ENCODE measurements at regions not wholly inside any gene's neighbourhood (a gene's known extent, or its start where the extent isn't known, plus 50 kb on each side); places are given as distances from the start of the nearest gene placed in this dataset.

- ChIA-PET RAD21 (ENCODE audit: low non-redundant PET in 1 of 2, low total read pairs in 2 of 2, uncharacterized antibody in 2 of 2, unreplicated experiment in 2 of 2) (no interaction called here), POLR2A (no interaction called here), CTCF (no interaction called here)
- H3K79me2 ChIP-seq (ENCODE audit: insufficient read depth, low read length): no peaks in the 10 kb centered on the region
- H3K4me3 ChIP-seq (replicated peaks in 1 of 2; ENCODE audit: low read depth in 1 of 2, low read length in 2 of 2): no peak overlapping the region
- no peaks in the 10 kb centered on the region for H3K9me3 ChIP-seq (ENCODE audit: control insufficient read depth in 1 of 2, insufficient read depth in 1 of 2, low read depth in 1 of 2, low read length in 2 of 2)
- H4K20me1 ChIP-seq (ENCODE audit: insufficient read depth): no peaks in the 10 kb centered on the region
- no peak overlapping the region for H3K4me2 ChIP-seq (ENCODE audit: low read length)
- H3K27me3 ChIP-seq (ENCODE audit: insufficient read depth, low read length): no peaks in the 10 kb centered on the region
- H3K36me3 ChIP-seq (ENCODE audit: control insufficient read depth in 1 of 2, insufficient read depth in 2 of 2, low read length in 2 of 2): no peaks in the 10 kb centered on the region
- H3K9me2 ChIP-seq (ENCODE audit: insufficient read depth): no peaks in the 10 kb centered on the region
- H2AFZ ChIP-seq (ENCODE audit: low read depth, low read length, poor library complexity, severe bottlenecking): no peak overlapping the region
- no TSS peak for BruUV-seq (replicated peaks)
- no peak for ATAC-seq
- TF ChIP-seq ZFX (IDR thresholded peaks at IDR 0.05) (no peak), TCF7L2 (IDR thresholded peaks at IDR 0.05; ENCODE audit: borderline replicate concordance, extremely low read depth, insufficient read depth, insufficient read length) (no peak), SRF (IDR thresholded peaks at IDR 0.05; ENCODE audit: low read depth) (no peak), CBX3 (IDR thresholded peaks at IDR 0.05; ENCODE audit: low read depth) (no peak), POLR2A (IDR thresholded peaks at IDR 0.05; ENCODE audit: borderline replicate concordance, extremely low read depth, insufficient read depth, insufficient read length) (no peak), YY1 (IDR thresholded peaks at IDR 0.05; ENCODE audit: extremely low read depth, insufficient replicate concordance, low read depth, low read length) (no peak), ZBTB33 (IDR thresholded peaks at IDR 0.05; ENCODE audit: extremely low read depth, insufficient replicate concordance, low read length) (no peak), ZNF274 (IDR thresholded peaks at IDR 0.05; ENCODE audit: low read depth, low read length) (no peak), EZH2phosphoT487 (IDR thresholded peaks at IDR 0.05; ENCODE audit: borderline replicate concordance) (no peak), ELF1 (IDR thresholded peaks at IDR 0.05; ENCODE audit: borderline replicate concordance, low read depth) (no peak), SIN3A (IDR thresholded peaks at IDR 0.05; ENCODE audit: low read depth) (no peak), EGR1 (IDR thresholded peaks at IDR 0.05; ENCODE audit: low read depth) (no peak), FOSL1 (IDR thresholded peaks at IDR 0.05; ENCODE audit: low read depth) (no peak), CTCF (IDR thresholded peaks at IDR 0.05 in 2 of 3, conservative IDR thresholded peaks at IDR 0.05 in 1 of 3; ENCODE audit: borderline replicate concordance in 1 of 3, insufficient read depth in 1 of 3, low read depth in 2 of 3, low read length in 2 of 3) (no peak)
- TF ChIP-seq, protein P1, sequence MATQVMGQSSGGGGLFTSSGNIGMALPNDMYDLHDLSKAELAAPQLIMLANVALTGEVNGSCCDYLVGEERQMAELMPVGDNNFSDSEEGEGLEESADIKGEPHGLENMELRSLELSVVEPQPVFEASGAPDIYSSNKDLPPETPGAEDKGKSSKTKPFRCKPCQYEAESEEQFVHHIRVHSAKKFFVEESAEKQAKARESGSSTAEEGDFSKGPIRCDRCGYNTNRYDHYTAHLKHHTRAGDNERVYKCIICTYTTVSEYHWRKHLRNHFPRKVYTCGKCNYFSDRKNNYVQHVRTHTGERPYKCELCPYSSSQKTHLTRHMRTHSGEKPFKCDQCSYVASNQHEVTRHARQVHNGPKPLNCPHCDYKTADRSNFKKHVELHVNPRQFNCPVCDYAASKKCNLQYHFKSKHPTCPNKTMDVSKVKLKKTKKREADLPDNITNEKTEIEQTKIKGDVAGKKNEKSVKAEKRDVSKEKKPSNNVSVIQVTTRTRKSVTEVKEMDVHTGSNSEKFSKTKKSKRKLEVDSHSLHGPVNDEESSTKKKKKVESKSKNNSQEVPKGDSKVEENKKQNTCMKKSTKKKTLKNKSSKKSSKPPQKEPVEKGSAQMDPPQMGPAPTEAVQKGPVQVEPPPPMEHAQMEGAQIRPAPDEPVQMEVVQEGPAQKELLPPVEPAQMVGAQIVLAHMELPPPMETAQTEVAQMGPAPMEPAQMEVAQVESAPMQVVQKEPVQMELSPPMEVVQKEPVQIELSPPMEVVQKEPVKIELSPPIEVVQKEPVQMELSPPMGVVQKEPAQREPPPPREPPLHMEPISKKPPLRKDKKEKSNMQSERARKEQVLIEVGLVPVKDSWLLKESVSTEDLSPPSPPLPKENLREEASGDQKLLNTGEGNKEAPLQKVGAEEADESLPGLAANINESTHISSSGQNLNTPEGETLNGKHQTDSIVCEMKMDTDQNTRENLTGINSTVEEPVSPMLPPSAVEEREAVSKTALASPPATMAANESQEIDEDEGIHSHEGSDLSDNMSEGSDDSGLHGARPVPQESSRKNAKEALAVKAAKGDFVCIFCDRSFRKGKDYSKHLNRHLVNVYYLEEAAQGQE (IDR thresholded peaks at IDR 0.05; ENCODE audit: low read depth): no peak
- no peak for DNase-seq (ENCODE audit: low read depth, low spot score)
- H3K27ac ChIP-seq (ENCODE audit: low read depth, low read length): no peak overlapping the region
- no peak overlapping the region for H3K9ac ChIP-seq (ENCODE audit: low read length)
- no peaks in the 10 kb centered on the region for H3K4me1 ChIP-seq (ENCODE audit: control insufficient read depth in 1 of 2, insufficient read depth in 2 of 2, low read length in 2 of 2)
- intact Hi-C loops (cut with micrococcal nuclease): no loop called here
Observed at GRCh38 chr6:167550941-167551627, 226.2 kb downstream of the TTLL2 start.

All from HCT116 (cell line).